KBM-7 (cell line): ENCODE measurements at regions not wholly inside any gene's neighbourhood (a gene's known extent, or its start where the extent isn't known, plus 50 kb on each side); places are given as distances from the start of the nearest gene placed in this dataset.

ENCODE experiments used
- DNase-seq: peaks from one replicate; pipeline ENCODE4 v3.0.0-alpha.2; 2015
- in situ Hi-C: fragments of 300-500 bp; cut with MboI; formaldehyde crosslinking; loops from 2 replicates; pipeline ENCODE4 v1.14.3; 2020; ENCODE audit warnings: low sequenced_read_pairs, low pct_unique_long_range_greater_than_20kb, mixed read lengths

- in situ Hi-C loops: no loop called here
- DNase-seq: no peak
These were observed 661.1 kb downstream of the BRINP3 start for GRCh38 chr1:189816558-189816957.

GRCh38 chr1:189819751-189820150 lies 657.9 kb downstream of the BRINP3 start:
- in situ Hi-C loops: no loop called here
- no peak for DNase-seq

- in situ Hi-C loops: no loop called here
- DNase-seq: no peak
These were observed 655.8 kb downstream of the BRINP3 start for GRCh38 chr1:189821833-189822232.

GRCh38 chr1:189834813-189835212 lies 642.9 kb downstream of the BRINP3 start:
- DNase-seq: no peak
- in situ Hi-C loops: no loop called here

GRCh38 chr1:189847613-189848012 lies 630.1 kb downstream of the BRINP3 start:
- no peak for DNase-seq
- in situ Hi-C loops: no loop called here

GRCh38 chr1:189851806-189852367 lies 625.8 kb downstream of the BRINP3 start:
- DNase-seq: peak; percentile 4
- in situ Hi-C loops: no loop called here

- in situ Hi-C loops: no loop called here
- DNase-seq: peak; percentile 44
These were observed 618.2 kb downstream of the BRINP3 start for GRCh38 chr1:189859385-189859977.

GRCh38 chr1:189866606-189867005 lies 611.1 kb downstream of the BRINP3 start:
- DNase-seq: no peak
- in situ Hi-C loops: no loop called here

- DNase-seq: no peak
- in situ Hi-C loops: no loop called here
These were observed 609.6 kb downstream of the BRINP3 start for GRCh38 chr1:189868021-189868420.

GRCh38 chr1:189874715-189875435 lies 602.8 kb downstream of the BRINP3 start:
- no peak for DNase-seq
- in situ Hi-C loops: no loop called here

GRCh38 chr1:189880135-189880534 lies 597.5 kb downstream of the BRINP3 start:
- in situ Hi-C loops: no loop called here
- no peak for DNase-seq

- in situ Hi-C loops: no loop called here
- no peak for DNase-seq
These were observed 577.8 kb downstream of the BRINP3 start for GRCh38 chr1:189899686-189900425.

- no peak for DNase-seq
- in situ Hi-C loops: no loop called here
These were observed 573.2 kb downstream of the BRINP3 start for GRCh38 chr1:189904509-189904908.

- no peak for DNase-seq
- in situ Hi-C loops: no loop called here
These were observed 569.6 kb downstream of the BRINP3 start for GRCh38 chr1:189908113-189908512.

GRCh38 chr1:189921613-189922012 lies 556.1 kb downstream of the BRINP3 start:
- DNase-seq: no peak
- in situ Hi-C loops: no loop called here

GRCh38 chr1:189927641-189928040 lies 550.0 kb downstream of the BRINP3 start:
- in situ Hi-C loops: no loop called here
- DNase-seq: no peak

- in situ Hi-C loops: no loop called here
These were observed 548.1 kb downstream of the BRINP3 start for GRCh38 chr1:189929501-189930099.

GRCh38 chr1:189936861-189937260 lies 540.8 kb downstream of the BRINP3 start:
- in situ Hi-C loops: no loop called here
- no peak for DNase-seq

More at GRCh38 chr1:189929501-189930099, 548.1 kb downstream of the BRINP3 start:
- DNase-seq: no peak

- no peak for DNase-seq
- in situ Hi-C loops: no loop called here
These were observed 537.7 kb downstream of the BRINP3 start for GRCh38 chr1:189939967-189940366.

- DNase-seq: no peak
- in situ Hi-C loops: no loop called here
These were observed 535.7 kb downstream of the BRINP3 start for GRCh38 chr1:189941922-189942321.
